GM18870 (cell line): ENCODE measurements at regions not wholly inside any gene's neighbourhood (a gene's known extent, or its start where the extent isn't known, plus 50 kb on each side); places are given as distances from the start of the nearest gene placed in this dataset.
"Not testable (repeated sequence)": the region's sequence is repeated elsewhere in the genome, so short reads cannot be mapped to it uniquely, and the experiment has no call there.

ENCODE experiments used
- ATAC-seq: cut with Tn5 transposase; IDR thresholded peaks from one replicate; pipeline ENCODE4 v1.9.1; 2021; ENCODE audit warnings: moderate library complexity; ENCODE audit not compliant: unreplicated experiment

GRCh38 chrX:114028907-114029662 is 554.8 kb upstream of the HTR2C start:
- no peak for ATAC-seq

- ATAC-seq = no peak
Observed at GRCh38 chrX:114017086-114017485, 566.8 kb upstream of the HTR2C start.

- no peak for ATAC-seq
Observed at GRCh38 chrX:114015966-114016365, 567.9 kb upstream of the HTR2C start.

- ATAC-seq = no peak
Observed at GRCh38 chrX:114006664-114007063, 577.2 kb upstream of the HTR2C start.

- ATAC-seq = no peak
Observed at GRCh38 chrX:113996781-113997180, 587.1 kb upstream of the HTR2C start.

- ATAC-seq = not testable (repeated sequence)
Observed at GRCh38 chrX:113991720-113992119, 592.2 kb upstream of the HTR2C start.

- ATAC-seq = not testable (repeated sequence)
Observed at GRCh38 chrX:113990669-113991068, 593.2 kb upstream of the HTR2C start.

- not testable (repeated sequence) for ATAC-seq
Observed at GRCh38 chrX:113988315-113988935, 595.5 kb upstream of the HTR2C start.

GRCh38 chrX:113986427-113986826 is 597.5 kb upstream of the HTR2C start:
- no peak for ATAC-seq

- no peak for ATAC-seq
Observed at GRCh38 chrX:113982766-113983165, 601.1 kb upstream of the HTR2C start.

GRCh38 chrX:113980953-113981352 is 602.9 kb upstream of the HTR2C start:
- no peak for ATAC-seq

- ATAC-seq = no peak
Observed at GRCh38 chrX:113977887-113978286, 606.0 kb upstream of the HTR2C start.

- ATAC-seq = no peak
Observed at GRCh38 chrX:113975441-113975840, 608.4 kb upstream of the HTR2C start.

GRCh38 chrX:113974881-113975280 is 609.0 kb upstream of the HTR2C start:
- ATAC-seq = no peak

GRCh38 chrX:113973706-113974105 is 610.2 kb upstream of the HTR2C start:
- ATAC-seq = no peak

GRCh38 chrX:113966791-113967190 is 617.1 kb upstream of the HTR2C start:
- ATAC-seq = no peak

GRCh38 chrX:113962343-113962742 is 621.5 kb upstream of the HTR2C start:
- no peak for ATAC-seq

GRCh38 chrX:113959912-113960626 is 623.8 kb upstream of the HTR2C start:
- no peak for ATAC-seq

GRCh38 chrX:113956936-113957335 is 627.0 kb upstream of the HTR2C start:
- ATAC-seq = no peak

GRCh38 chrX:113954297-113954696 is 629.6 kb upstream of the HTR2C start:
- ATAC-seq = no peak

- no peak for ATAC-seq
Observed at GRCh38 chrX:113950081-113950678, 633.7 kb upstream of the HTR2C start.

GRCh38 chrX:113947548-113947947 is 636.3 kb upstream of the HTR2C start:
- ATAC-seq = no peak
